ENCODE measurements at regions not wholly inside any gene's neighbourhood (a gene's known extent, or its start where the extent isn't known, plus 50 kb on each side); places are given as distances from the start of the nearest gene placed in this dataset.
"Not testable (repeated sequence)": the region's sequence is repeated elsewhere in the genome, so short reads cannot be mapped to it uniquely, and the experiment has no call there.

GRCh38 chr22:25489947-25490346 lies 74.5 kb upstream of the GRK3 start:
- no peak for DNase-seq

- DNase-seq: no peak
Measured at GRCh38 chr22:25490896-25491295, 73.6 kb upstream of the GRK3 start.

DNA sequence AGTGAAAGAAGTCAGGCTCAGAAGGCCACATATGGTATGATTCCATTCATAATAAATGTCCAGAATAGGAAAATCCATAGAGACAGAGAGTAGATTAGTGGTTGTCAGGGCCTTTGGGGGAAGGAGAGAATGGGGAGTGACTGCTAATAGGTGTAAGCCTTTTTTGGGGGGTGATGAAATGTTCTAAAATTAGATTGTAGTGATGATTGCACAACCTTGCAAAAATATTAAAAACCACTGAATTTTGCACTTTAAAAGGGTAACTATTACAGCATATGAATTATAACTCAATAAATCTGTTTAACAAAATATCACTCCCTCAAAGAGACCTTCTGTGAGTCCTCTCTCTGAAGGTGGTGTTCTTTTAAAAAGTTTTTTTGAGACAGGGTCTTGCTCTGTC lies 72.3 kb upstream of the GRK3 start:
- DNase-seq: no peak

GRCh38 chr22:25492841-25493734 lies 71.4 kb upstream of the GRK3 start:
- DNase-seq: no peak

GRCh38 chr22:25493794-25494193 lies 70.7 kb upstream of the GRK3 start:
- DNase-seq: no peak

GRCh38 chr22:25494774-25495173 lies 69.7 kb upstream of the GRK3 start:
- no peak for DNase-seq

- DNase-seq: no peak
Measured at GRCh38 chr22:25495285-25495684, 69.2 kb upstream of the GRK3 start.

DNA sequence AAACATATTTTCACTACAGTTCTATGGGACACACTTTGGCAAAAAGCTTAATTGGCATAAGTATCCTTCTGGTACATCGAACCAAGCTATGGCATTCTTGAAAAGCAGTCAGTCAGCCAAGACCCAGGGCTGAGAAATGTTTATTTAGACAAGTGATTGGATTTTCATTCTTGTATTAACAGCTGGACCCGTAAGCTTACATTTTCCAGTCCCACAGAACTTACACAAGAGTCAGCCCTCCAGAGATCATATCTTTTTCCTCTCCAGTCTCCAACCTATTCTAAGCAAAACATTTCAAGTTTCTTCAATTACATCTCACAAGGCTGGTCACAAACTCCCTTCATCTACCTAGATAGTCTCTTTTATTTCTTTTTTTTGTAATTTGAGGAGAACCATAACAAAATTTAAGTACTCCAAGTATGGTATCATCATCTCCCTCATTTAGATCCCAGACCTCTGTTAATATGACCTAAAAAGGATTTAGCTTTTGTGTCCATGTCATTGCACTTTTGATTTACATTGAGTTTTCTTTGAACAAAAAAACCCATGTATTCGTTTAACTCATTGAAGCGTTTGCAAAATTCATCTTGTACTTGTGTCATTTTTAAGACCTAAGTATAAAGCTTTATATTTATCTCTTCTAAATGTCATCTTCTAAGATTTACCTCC lies 67.9 kb upstream of the GRK3 start:
- DNase-seq: no peak

GRCh38 chr22:25497181-25497641 lies 67.3 kb upstream of the GRK3 start:
- DNase-seq: no peak

DNA sequence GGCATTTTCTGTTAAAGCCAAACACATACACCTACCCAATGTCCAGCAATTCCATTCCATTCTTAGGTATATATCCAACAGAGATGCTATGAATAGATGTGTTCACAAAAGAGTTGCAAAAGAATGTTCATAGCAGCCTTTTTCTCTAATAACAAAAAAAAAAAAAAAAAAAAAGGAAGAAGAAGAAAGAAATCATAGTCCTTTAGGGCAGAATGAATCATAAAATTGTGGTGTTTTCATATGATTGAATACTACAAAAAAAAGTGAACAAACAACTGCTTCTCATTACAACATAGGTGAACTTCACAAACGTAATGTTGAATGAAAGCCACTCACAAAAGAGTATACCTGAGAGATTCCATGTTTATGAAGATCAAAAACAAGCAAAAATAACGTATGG lies 66.8 kb upstream of the GRK3 start:
- DNase-seq: no peak

DNA sequence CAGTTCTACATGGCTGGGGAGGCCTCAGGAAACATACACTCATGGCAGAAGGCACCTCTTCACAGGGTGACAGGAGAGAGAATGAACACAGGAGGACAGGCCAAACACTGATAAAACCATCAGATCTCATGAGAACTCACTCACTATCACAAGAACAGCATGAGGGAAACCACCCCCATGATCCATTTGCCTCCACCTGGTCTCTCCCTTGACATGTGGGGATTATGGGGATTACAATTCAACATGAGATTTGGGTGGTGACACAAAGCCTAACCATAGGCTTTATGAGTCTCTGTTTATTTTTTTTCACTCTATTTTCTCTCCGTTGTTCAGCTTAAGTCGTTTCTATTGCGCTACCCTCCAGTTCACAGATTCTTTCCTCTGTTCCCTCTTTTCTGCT lies 63.8 kb upstream of the GRK3 start:
- not testable (repeated sequence) for DNase-seq

DNA sequence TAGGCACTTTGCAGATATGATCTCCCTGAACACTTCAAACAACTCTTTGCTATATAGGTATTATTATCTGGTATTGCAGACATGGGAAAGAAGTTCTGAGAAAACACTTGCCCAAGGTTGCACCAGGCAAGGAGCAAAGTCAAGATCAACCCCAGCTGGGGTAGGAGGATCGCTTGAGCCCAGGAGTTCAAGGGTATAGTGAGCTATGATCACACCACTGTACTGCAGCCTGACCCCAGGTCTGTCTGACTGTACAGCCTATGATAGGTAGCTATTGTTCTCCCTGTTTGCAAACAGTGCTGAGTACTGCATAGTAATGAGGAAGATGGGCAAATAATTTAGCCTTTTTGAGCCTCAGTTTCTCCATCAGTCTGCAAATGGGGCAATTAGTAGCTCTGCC lies 60.5 kb upstream of the GRK3 start:
- not testable (repeated sequence) for DNase-seq

DNA sequence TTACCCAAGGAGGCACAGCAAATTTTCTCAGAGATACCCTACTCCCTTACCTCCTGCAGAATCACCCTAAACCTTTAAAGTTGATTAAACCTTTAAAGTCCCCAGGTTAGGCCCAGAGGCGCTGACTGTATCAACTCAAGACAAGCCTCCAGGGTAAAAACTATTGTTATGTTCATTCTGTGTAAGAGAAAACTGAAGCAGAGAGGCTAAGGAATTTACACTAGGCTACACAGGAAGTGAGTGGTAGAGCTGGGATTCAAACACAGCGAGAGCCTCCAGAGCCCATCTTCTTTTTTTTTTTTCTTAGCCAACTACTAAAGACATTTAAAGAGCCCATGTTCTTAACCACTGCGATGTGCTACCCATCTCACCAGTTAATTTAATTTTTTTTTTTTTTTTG lies 56.3 kb upstream of the GRK3 start:
- DNase-seq: no peak

DNA sequence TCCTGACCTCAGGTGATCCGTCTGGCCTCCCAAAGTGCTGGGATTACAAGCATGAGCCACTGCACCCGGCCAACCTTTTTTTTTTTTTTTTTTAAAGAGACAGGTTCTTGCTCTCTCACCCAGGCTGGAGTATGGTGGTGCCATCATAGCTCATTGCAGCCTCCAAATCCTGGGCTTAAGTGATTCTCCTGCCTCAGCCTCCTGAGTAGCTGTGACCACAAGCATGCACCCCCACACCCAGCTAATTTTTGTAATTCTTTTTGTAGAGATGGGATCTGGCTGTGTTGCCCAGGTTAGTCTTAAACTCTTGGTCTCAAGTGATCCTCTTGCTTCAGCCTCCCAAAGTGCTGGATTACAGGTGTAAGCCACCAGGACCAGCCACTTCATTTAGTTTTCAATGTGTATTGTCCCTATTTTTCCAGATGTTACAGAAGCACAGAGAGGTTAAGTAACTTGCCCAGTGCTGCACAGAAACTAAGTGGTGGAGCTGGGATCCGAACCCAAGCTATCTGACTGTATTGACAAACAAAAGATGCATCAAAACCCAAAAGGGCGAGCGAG lies 55.6 kb upstream of the GRK3 start:
- no peak for DNase-seq

- DNase-seq: no peak
Measured at GRCh38 chr22:25509374-25509791, 55.1 kb upstream of the GRK3 start.

- DNase-seq: no peak
Measured at GRCh38 chr22:25510876-25511275, 53.6 kb upstream of the GRK3 start.

- no peak for DNase-seq
Measured at GRCh38 chr22:25511725-25512124, 52.8 kb upstream of the GRK3 start.

- no peak for DNase-seq
Measured at GRCh38 chr22:25514436-25515180, 49.9 kb upstream of the GRK3 start.
